HCT116 (cell line): ENCODE measurements at regions not wholly inside any gene's neighbourhood (a gene's known extent, or its start where the extent isn't known, plus 50 kb on each side); places are given as distances from the start of the nearest gene placed in this dataset.
"Not testable (repeated sequence)": the region's sequence is repeated elsewhere in the genome, so short reads cannot be mapped to it uniquely, and the experiment has no call there.

Experiments
- ATAC-seq: fragments of 200-7000 bp; cut with Tn5 transposase; 2 replicates; pipeline ENCODE4 v1.9.1; 2020; ENCODE audit warnings: mild to moderate bottlenecking, moderate library complexity
- BruUV-seq: library from RNA; stranded (reverse); fragments of 400-500 nt; replicated peaks from 2 replicates; lab custom pipeline; 2021; lab: Mats Ljungman, UMichigan
- CTCF ChIA-PET: fragments of 300-600 bp; sonication (Branson Sonifier 250); formaldehyde crosslinking; loops from one replicate; lab custom pipeline; 2021; ENCODE audit warnings: antibody characterized with exemption; lab: Charles Lee
- POLR2A ChIA-PET: fragments of 300-600, 350-600 bp; sonication (Branson Sonifier 250); formaldehyde crosslinking; loops from one replicate; lab custom pipeline; 2021; ENCODE audit warnings: antibody characterized with exemption; lab: Charles Lee
- RAD21 ChIA-PET, 2 experiments: fragments of 300-600 bp; sonication (Branson Sonifier 250); formaldehyde crosslinking; loops; one replicate each; lab custom pipeline; 2023; ENCODE audit warnings: low total read pairs in 2 of 2; ENCODE audit not compliant: uncharacterized antibody in 2 of 2, unreplicated experiment in 2 of 2, low non-redundant PET in 1 of 2; lab: Charles Lee
- DNase-seq: peaks from one replicate; pipeline ENCODE4 v3.0.0-alpha.2; 2010; ENCODE audit warnings: low read depth, low spot score
- H2AFZ ChIP-seq: fragments of 200-600 bp; shearing (Covaris generic), sonication (generic); 2 replicates; pipeline ENCODE4 v1.6.1; 2017; ENCODE audit warnings: low read depth, mixed run types, mixed read lengths, antibody characterized with exemption, low read length; ENCODE audit not compliant: poor library complexity, severe bottlenecking
- H3K27ac ChIP-seq: 2 replicates; pipeline ENCODE4 v1.5.1; 2012; ENCODE audit warnings: low read depth, low read length
- H3K27me3 ChIP-seq: fragments of 200-600 bp; sonication (generic); 2 replicates; pipeline ENCODE4 v1.6.1; 2016; ENCODE audit warnings: mixed run types, low read length, mixed read lengths; ENCODE audit not compliant: insufficient read depth
- H3K36me3 ChIP-seq, 2 experiments: fragments of 200-500 bp in 1 of 2; fragments of 200-600 bp in 1 of 2; sonication (Bioruptor generic) in 1 of 2; sonication (generic) in 1 of 2; 2 replicates each; pipeline versions ENCODE4 v1.5.1 to v1.6.1; 2014 to 2016; ENCODE audit warnings: low read length in 2 of 2, inconsistent platforms in 1 of 2, mixed read lengths in 1 of 2, mixed run types in 1 of 2; ENCODE audit not compliant: insufficient read depth in 2 of 2, control insufficient read depth in 1 of 2
- H3K4me1 ChIP-seq, 2 experiments: fragments of 200-600 bp in 1 of 2; sonication (generic) in 1 of 2; 2 replicates each; pipeline versions ENCODE4 v1.5.1 to v1.6.1; 2012 to 2017; ENCODE audit warnings: low read length in 2 of 2, inconsistent platforms in 1 of 2, mild to moderate bottlenecking in 1 of 2, mixed read lengths in 1 of 2, mixed run types in 1 of 2, moderate library complexity in 1 of 2; ENCODE audit not compliant: insufficient read depth in 2 of 2, control insufficient read depth in 1 of 2
- H3K4me2 ChIP-seq: fragments of 200-600 bp; sonication (generic); 2 replicates; pipeline ENCODE4 v1.6.1; 2017; ENCODE audit warnings: mixed run types, low read length, mixed read lengths
- H3K4me3 ChIP-seq, 2 experiments: fragments of 200-600 bp in 1 of 2; sonication (generic) in 1 of 2; replicated peaks in 1 of 2; 2 replicates each; pipeline ENCODE4 v1.5.1; 2011 to 2016; ENCODE audit warnings: low read length in 2 of 2, control low read depth in 1 of 2, low read depth in 1 of 2, mild to moderate bottlenecking in 1 of 2, mixed read lengths in 1 of 2, mixed run types in 1 of 2
- H3K79me2 ChIP-seq: fragments of 200-600 bp; sonication (generic); 2 replicates; pipeline ENCODE4 v1.6.1; 2017; ENCODE audit warnings: mild to moderate bottlenecking, mixed run types, low read length, moderate library complexity, mixed read lengths; ENCODE audit not compliant: insufficient read depth
- H3K9ac ChIP-seq: fragments of 200-600 bp; sonication (generic); 2 replicates; pipeline ENCODE4 v1.6.1; 2016; ENCODE audit warnings: low read length, mixed read lengths
- H3K9me2 ChIP-seq: fragments of 200-600 bp; sonication (generic), shearing (Covaris generic); 2 replicates; pipeline ENCODE4 v1.6.1; 2017; ENCODE audit warnings: mixed run types, mild to moderate bottlenecking, moderate library complexity; ENCODE audit not compliant: insufficient read depth
- H3K9me3 ChIP-seq, 2 experiments: fragments of 200-500 bp in 1 of 2; fragments of 200-600 bp in 1 of 2; sonication (Bioruptor generic) in 1 of 2; sonication (generic) in 1 of 2; 2 replicates each; pipeline ENCODE4 v1.6.1; 2014 to 2017; ENCODE audit warnings: low read length in 2 of 2, mixed read lengths in 2 of 2, inconsistent platforms in 1 of 2, low read depth in 1 of 2, mild to moderate bottlenecking in 1 of 2, mixed run types in 1 of 2, moderate library complexity in 1 of 2; ENCODE audit not compliant: control insufficient read depth in 1 of 2, insufficient read depth in 1 of 2
- H4K20me1 ChIP-seq: fragments of 200-600 bp; sonication (generic), shearing (Covaris generic); 2 replicates; pipeline ENCODE4 v1.6.1; 2017; ENCODE audit warnings: mixed run types, mild to moderate bottlenecking, moderate library complexity; ENCODE audit not compliant: insufficient read depth
- ATF3 ChIP-seq: IDR thresholded peaks from 2 replicates; pipeline ENCODE4 v1.6.1; 2012
- CBX3 ChIP-seq: IDR thresholded peaks from 2 replicates; pipeline ENCODE4 v1.6.1; 2012; ENCODE audit warnings: low read depth
- ELF1 ChIP-seq: IDR thresholded peaks from 2 replicates; pipeline ENCODE4 v1.6.1; 2012; ENCODE audit warnings: low read depth, borderline replicate concordance
- POLR2AphosphoS5 ChIP-seq: IDR thresholded peaks from 2 replicates; pipeline ENCODE4 v1.6.1; 2011; ENCODE audit warnings: mild to moderate bottlenecking, low read depth, low read length, moderate library complexity
- intact Hi-C: fragments of 100-400 bp; cut with micrococcal nuclease; formaldehyde crosslinking; loops from 2 replicates; pipeline ENCODE4 v1.10.0; 2022

DNA sequence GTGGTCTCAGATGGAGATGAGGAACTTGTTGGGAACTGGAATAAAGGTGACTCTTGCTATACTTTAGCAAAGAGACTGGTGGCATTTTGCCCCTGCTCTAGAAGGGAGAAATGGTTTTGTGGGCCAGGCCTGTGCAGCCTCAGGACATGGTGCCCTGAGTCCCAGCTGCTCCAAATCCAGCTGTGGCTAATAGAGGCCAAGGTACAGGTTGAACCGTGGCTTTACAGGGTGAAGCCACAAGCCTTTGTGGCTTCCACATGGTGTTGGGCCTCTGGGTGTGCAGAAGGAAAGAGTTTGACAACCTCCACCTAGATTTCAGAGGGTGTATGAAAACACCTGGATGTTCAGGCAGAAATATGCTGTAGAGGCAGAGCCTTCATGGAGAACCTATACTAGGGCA lies 586.0 kb downstream of the FLRT2 start:
- H3K9me2 ChIP-seq, result no peaks in the 10 kb centered on the region

DNA sequence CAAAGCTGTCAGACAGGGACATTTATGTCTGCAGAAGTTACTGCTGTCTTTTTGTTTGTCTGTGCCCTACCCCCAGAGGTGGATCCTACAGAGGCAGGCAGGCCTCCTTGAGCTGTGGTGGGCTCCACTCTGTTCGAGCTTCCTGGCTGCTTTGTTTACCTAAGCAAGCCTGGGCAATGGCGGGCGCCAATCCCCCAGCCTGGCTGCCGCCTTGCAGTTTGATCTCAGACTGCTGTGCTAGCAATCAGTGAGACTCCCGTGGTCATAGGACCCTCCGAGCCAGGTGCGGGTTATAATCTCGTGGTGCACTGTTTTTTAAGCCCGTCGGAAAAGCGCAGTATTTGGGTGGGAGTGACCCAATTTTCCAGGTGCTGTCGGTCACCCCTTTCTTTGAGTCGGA lies 580.9 kb downstream of the FLRT2 start:
- POLR2A ChIA-PET, intact Hi-C loops, ATAC-seq, H3K9ac ChIP-seq, H3K9me2 ChIP-seq, H3K4me2 ChIP-seq, H4K20me1 ChIP-seq, DNase-seq, RAD21 ChIA-PET, H3K27ac ChIP-seq, H3K27me3 ChIP-seq, CTCF ChIA-PET, H2AFZ ChIP-seq, H3K4me3 ChIP-seq, H3K79me2 ChIP-seq, BruUV-seq, H3K4me1 ChIP-seq, H3K36me3 ChIP-seq: not testable (repeated sequence)
- H3K9me3 ChIP-seq, result peaks cover 4 to 12% of the 10 kb centered on the region in 2 experiments; a peak in 2 of 4 replicates

More for the DNA sequence above, 586.0 kb downstream of the FLRT2 start:
- intact Hi-C loops, result no loop called here
- Histone ChIP-seq H3K4me2 (no peak overlapping the region), H3K36me3 (no peaks in the 10 kb centered on the region), H3K9ac (no peak overlapping the region), H3K9me3 (peaks cover 4 to 22% of the 10 kb centered on the region in 2 experiments; a peak in 2 of 4 replicates), H2AFZ (no peak overlapping the region), H4K20me1 (no peaks in the 10 kb centered on the region), H3K27ac (no peak overlapping the region), H3K79me2 (no peaks in the 10 kb centered on the region), H3K4me1 (no peaks in the 10 kb centered on the region), H3K27me3 (no peaks in the 10 kb centered on the region), H3K4me3 (no peak overlapping the region)
- RAD21 ChIA-PET, result no interaction called here
- no TSS peak for BruUV-seq
- DNase-seq (no peak), ATAC-seq (no peak)
- TF ChIP-seq ELF1 (no peak), ATF3 (no peak), POLR2AphosphoS5 (no peak), CBX3 (no peak)
- CTCF ChIA-PET, result no interaction called here
- POLR2A ChIA-PET, result no interaction called here
